Fibroblast of the conjunctiva (primary cell): ENCODE measurements at regions not wholly inside any gene's neighbourhood (a gene's known extent, or its start where the extent isn't known, plus 50 kb on each side); places are given as distances from the start of the nearest gene placed in this dataset.

ENCODE experiments used
- DNase-seq: peaks from one replicate; pipeline ENCODE4 v3.0.0-alpha.2; 2010; ENCODE audit warnings: low read depth

GRCh38 chr12:115857923-115858322 is 419.6 kb downstream of the MED13L start:
- DNase-seq = no peak

GRCh38 chr12:115857160-115857920 is 420.2 kb downstream of the MED13L start:
- DNase-seq = no peak

- no peak for DNase-seq
These were observed 425.4 kb downstream of the MED13L start for GRCh38 chr12:115852054-115852453.

GRCh38 chr12:115850957-115851356 is 426.5 kb downstream of the MED13L start:
- DNase-seq = no peak

- DNase-seq = no peak
These were observed 428.1 kb downstream of the MED13L start for GRCh38 chr12:115849262-115849943.

- no peak for DNase-seq
These were observed 430.1 kb downstream of the MED13L start for GRCh38 chr12:115847398-115847797.

- no peak for DNase-seq
These were observed 431.0 kb downstream of the MED13L start for GRCh38 chr12:115846516-115846915.

- DNase-seq = no peak
These were observed 437.3 kb downstream of the MED13L start for GRCh38 chr12:115840159-115840558.

GRCh38 chr12:115838952-115839351 is 438.5 kb downstream of the MED13L start:
- DNase-seq = no peak

- no peak for DNase-seq
These were observed 440.3 kb downstream of the MED13L start for GRCh38 chr12:115837220-115837619.

- no peak for DNase-seq
These were observed 442.0 kb downstream of the MED13L start for GRCh38 chr12:115835445-115835844.

- no peak for DNase-seq
These were observed 443.8 kb downstream of the MED13L start for GRCh38 chr12:115833704-115834103.

- no peak for DNase-seq
These were observed 446.9 kb downstream of the MED13L start for GRCh38 chr12:115830633-115831032.

- DNase-seq = no peak
These were observed 447.4 kb downstream of the MED13L start for GRCh38 chr12:115830070-115830469.

- DNase-seq = no peak
These were observed 449.3 kb downstream of the MED13L start for GRCh38 chr12:115828168-115828567.

GRCh38 chr12:115824936-115825602 is 452.4 kb downstream of the MED13L start:
- DNase-seq = no peak

- DNase-seq = no peak
These were observed 453.9 kb downstream of the MED13L start for GRCh38 chr12:115823635-115824034.

GRCh38 chr12:115820656-115821055 is 456.8 kb downstream of the MED13L start:
- no peak for DNase-seq

- DNase-seq = no peak
These were observed 458.5 kb downstream of the MED13L start for GRCh38 chr12:115818973-115819372.

GRCh38 chr12:115817389-115817788 is 460.1 kb downstream of the MED13L start:
- DNase-seq = no peak

- no peak for DNase-seq
These were observed 461.6 kb downstream of the MED13L start for GRCh38 chr12:115815924-115816323.

GRCh38 chr12:115813256-115813655 is 464.2 kb downstream of the MED13L start:
- no peak for DNase-seq

- DNase-seq = no peak
These were observed 465.6 kb downstream of the MED13L start for GRCh38 chr12:115811929-115812328.
